ENCODE measurements at regions not wholly inside any gene's neighbourhood (a gene's known extent, or its start where the extent isn't known, plus 50 kb on each side); places are given as distances from the start of the nearest gene placed in this dataset.

DNA sequence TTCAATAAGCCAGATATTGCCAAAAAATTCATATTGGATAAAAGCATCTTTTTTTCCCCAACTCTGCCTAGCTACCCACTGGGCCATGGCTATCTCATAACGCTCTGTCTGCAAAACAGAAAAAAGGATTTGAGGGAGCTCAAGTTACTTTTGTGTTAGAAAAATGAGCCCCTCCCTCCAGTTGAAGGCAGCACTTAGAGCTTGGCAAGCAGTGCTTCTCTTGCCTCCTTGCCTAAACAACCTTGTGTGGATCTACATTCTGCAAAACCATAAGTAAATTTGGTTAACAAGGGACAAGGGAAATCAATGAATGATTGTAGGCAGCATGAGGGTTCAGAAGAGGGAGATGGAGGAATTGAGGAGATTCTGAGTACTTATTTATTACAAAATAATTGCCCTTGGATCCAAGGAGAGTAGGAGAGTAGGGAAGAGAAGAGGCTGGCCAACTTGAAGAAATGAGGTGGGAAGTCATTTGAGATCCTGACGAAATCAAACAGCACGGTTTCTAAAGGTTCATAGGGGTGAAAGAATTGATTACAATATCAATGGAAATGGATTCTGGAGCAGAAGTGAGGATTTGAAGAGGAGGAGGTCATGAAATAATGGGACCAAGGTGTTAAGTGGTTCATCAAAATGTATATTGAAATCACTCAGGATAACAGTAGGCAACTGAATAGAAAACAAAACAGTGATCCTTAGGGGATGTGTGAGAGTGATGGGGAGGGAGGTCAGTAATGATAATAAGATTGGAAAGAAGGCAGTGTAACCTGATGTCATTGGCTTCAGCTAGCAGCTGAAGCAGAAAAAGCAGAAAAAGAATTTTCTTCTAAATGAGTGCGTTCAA lies 434.8 kb upstream of the IGFBP7 start:
- DNase-seq (ENCODE audit: extremely low read depth, low read depth, low spot score), result no peak

DNA sequence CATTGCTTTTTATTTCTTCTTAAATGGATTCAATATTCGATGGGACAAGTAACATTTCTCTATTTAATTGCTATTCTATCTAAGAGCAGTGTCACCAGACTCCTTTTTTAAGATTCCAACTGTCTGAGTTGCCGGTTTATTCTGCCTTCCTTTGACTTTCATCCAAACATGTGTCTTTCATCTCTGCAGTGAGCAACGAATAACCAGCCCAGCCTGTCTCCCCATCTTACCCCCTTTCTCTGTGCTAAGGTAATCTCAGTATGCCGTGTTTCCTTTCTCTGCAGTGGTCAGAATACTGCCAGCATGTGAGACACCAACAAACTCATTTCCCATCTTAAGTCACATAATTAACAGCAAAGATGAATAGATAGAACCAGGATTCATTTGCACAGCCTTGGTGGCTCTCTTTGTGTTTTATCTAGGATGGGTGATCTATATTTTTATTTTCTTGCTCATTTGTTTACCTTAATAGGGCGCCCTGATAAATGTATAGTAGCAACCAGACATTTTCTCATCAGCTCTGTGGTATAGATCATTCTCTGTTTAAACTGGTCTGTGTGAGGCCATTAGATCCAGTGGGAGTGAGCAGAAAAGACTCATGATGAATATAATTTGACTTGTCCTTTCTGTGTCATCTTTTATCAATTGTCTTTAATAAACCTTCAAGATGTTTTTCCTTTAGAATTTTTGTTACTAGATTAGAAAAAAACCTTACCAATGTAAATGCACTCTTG lies 394.8 kb upstream of the IGFBP7 start:
- no peak for DNase-seq (ENCODE audit: extremely low read depth, low read depth, low spot score)

DNA sequence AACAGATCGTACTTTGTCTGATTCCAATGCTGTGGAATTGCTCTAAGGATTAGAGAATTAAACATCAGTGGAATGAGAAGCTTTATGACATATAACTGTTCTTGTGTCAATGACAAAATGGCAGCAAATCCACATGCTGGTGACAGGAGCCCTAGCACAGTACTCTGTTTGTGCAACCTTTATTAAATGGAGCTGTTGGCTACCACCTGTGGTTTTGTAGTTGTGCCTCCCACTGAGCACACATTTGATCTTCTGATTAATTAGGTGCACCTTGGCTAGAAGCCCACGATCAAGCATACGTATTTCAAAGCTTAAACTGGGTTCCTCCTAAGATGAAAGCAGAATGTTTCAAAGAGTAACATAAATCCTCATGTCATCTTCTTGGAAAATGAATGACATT lies 394.0 kb upstream of the IGFBP7 start:
- DNase-seq (ENCODE audit: extremely low read depth, low read depth, low spot score), result no peak

DNA sequence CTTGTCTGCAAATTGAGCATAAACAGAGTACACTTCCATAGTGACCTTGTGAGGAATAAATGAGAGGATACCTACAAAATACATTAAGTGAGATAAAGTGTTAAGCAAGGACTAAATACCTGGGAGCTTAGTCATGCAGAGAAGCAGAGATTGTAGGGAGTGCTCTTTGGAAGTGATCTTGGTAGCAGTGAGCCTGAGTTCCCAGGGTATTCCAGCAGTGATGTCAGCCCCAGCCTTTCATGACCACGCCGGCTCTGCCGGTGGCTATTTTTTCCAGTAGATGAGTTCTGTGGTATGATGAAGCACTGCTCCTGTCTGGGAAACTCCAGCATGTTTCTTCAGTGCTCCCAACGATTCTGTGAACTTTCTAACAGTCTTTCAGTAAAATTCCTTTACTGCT lies 391.5 kb upstream of the IGFBP7 start:
- DNase-seq (ENCODE audit: extremely low read depth, low read depth, low spot score), result no peak

DNA sequence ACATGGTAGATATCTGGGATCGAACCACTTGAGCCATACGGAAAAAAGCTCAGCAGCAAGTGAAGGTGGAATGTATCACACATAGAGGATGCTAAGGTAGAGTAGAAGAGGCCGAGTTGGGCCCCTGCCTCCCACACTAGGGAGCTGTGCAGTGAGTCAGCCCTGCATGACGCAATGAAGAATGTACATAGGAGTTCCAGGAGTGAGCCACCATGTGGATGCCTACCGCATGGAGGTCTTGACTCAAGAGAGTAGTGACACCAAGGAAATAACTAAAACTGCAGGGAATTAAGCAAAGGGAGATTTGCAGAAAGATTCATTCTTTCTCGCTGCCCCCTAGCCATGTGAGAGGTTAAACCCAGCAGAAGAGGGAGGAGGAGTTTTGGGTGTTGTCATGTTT lies 389.6 kb upstream of the IGFBP7 start:
- no peak for DNase-seq (ENCODE audit: extremely low read depth, low read depth, low spot score)

DNA sequence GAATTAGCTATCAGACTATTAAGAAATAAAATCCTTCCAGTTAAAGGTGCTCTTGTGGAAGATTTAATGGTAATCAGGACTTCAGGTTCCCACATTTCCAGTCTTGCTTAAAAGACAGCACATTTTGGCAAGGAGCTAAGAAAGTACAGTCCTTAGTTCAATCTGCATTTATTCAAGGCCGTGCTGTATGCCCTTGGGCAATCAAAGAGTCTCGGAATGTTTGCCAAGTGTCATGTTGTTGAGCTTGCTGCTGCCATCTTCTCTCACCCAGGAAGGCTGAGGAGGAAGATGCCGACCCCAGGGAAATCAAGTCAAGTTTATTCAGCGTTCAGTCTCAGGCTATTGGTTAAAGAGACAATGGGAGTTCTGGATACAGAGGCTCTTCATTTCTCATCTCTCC lies 388.1 kb upstream of the IGFBP7 start:
- no peak for DNase-seq (ENCODE audit: extremely low read depth, low read depth, low spot score)

DNA sequence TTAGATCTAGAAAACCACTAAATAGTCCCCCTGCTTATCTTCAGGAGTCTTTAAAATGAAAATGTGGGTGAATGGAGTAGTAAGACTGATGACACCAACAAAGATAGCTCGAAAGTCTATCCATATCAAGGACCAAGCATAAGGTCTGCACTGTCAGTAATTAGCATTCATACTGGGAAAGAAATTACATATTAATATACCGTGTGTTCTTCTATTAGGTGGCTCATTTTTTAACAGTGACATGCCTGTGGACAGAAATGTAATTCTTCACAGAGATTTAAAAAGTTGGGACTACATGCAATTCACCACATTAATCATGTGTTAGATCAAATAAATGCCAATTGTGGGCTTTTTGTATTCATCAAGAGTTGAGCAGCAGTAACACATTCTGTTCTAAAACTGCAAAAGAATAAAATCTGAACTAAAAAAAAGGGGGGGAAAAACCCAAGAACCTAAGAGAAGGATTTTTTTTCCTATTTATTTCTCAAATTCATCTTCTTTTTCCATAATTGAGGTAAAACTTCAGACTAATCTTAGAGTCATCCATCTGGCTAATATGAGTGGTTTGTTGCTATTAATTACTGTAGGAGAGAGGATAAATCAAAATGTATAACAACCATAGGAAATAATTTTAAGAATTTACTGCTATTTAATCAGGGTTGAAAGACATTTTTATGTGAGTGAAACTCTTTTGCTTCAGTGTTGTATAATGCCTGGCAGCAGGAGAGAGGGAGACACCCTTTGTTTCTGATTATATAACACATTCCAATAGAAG lies 386.7 kb upstream of the IGFBP7 start:
- DNase-seq (ENCODE audit: extremely low read depth, low read depth, low spot score), result no peak

DNA sequence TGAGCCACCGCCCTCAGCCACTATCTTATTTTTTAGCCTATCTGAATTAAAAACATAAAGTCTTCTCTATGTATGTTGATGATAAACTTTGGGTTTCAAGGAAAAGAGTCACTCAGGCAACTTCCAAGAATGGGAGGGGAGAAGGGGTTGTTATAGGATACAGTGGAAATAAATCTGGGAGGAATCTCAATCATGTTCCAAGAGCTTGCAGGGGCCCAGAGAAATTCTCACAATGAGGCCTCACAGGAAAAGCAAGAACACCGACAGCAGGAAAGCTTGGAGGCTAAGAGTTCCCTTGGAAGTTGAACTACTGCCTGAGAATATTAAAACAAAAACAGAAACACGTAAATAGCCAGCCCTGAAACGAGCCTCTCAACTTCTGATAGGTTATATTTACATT lies 384.6 kb upstream of the IGFBP7 start:
- no peak for DNase-seq (ENCODE audit: extremely low read depth, low read depth, low spot score)

DNA sequence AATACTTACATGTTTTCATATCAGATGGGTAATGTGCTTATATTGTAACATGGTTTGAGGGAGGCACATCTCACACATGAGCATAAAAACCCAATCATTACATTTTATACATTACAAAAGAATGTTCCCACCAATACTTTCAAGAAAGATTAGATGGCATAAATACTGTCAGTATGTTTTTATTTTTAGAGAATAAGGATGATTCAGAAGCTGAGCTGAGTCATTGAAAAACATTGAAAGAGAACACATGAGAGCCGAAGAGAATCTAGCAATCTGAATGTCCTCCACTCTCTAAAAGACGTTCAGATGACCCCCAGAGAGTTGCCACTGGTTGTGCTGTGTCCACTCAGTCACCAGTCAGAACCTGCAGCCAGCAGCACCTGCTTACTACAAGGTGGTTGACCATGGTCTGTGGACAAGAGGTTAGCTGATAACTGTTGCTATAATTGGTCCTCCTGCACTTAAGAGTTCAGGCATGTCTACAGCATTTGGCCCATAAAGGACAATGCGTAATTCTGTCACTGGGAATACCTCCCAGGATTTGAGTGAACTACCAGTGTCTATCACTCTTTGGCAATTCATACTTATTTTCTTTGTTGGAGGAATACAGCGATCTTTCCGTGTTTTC lies 382.2 kb upstream of the IGFBP7 start:
- no peak for DNase-seq (ENCODE audit: extremely low read depth, low read depth, low spot score)

DNA sequence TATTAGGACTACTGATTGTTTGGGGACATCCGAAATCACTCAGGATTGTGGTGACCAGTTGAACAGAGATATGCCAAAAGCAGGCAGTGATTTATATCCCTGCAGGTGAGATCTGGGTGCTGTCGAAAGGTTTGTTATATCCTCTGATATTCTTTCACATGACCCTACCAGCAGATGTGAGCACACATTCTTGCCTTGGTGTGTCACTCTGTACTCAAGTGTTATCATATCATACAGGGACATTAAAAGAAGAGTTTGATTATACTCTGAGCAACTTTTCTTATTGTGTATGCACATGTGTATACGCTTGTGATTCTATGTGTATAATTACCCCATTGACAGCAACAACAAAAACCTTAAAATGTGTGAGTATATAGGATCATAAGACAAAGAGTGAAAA lies 381.2 kb upstream of the IGFBP7 start:
- no peak for DNase-seq (ENCODE audit: extremely low read depth, low read depth, low spot score)

DNA sequence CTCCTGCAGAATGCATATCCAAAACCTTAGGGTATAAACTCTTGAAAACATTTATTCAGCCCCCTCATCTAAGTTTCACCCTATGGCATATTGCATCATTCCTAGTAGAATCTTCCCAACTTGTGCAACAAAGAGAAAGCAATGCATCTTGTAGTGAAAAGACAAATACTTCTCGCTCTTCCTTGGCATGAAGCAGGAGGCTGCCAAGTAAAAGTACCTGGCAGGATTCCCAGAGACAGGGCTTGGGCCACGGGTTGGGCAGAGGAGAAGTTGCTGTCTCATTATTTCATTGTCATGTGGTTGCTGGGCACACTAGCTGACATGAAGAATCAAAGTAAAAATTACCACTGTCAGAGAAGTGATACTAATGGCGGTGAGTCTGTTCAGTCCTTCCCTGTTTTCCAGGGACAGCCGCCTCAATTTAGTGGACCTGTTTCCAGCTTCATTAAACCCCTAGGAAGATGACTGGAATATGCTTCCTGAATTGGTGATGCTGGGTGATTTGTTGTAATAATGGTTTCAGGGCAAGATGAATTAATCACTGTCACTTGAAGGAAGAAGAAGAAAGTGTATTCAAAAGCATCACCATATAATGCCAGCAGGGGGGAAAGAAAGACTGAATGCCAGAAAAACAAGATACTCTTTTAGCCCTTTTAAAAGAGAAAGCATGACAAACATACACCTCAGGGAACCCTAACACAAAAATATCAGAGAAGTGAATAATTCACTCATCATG lies 380.5 kb upstream of the IGFBP7 start:
- no peak for DNase-seq (ENCODE audit: extremely low read depth, low read depth, low spot score)

DNA sequence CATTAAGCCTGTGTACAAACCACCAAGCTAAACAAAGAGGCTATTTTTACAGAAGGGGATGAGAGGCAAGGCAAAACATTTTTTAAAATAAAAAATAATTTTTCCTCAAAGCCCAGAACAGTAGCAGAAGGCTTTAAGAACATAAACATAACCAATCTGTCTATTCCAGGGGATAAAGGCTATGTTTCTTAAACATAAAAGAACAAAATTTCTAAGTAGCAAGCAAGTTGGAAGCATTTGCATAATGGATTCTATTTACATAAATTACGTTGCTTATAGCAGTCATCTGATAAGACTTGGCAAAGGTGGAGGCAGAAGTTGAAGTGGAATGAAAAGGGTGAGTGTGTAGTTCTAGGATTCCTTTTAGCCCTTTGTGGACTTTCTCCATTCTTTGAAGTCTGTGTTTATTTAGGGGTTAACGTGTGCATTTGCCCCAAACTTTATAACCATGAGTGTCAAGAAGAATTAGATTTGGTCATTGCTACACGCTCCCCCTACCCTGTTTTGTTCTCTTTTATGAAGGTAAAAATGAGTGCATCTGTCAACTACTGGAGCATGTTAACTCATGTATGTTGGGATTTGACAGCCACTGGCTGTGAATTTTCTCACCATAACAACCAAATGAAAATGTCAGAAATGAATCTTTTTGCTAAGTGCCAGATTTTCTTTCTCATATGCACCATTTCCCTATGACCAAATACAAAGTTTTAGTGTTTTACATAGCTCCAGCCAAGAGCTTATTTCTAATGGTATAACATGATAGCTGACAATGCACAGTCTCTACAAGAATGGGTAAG lies 378.4 kb upstream of the IGFBP7 start:
- no peak for DNase-seq (ENCODE audit: extremely low read depth, low read depth, low spot score)

DNA sequence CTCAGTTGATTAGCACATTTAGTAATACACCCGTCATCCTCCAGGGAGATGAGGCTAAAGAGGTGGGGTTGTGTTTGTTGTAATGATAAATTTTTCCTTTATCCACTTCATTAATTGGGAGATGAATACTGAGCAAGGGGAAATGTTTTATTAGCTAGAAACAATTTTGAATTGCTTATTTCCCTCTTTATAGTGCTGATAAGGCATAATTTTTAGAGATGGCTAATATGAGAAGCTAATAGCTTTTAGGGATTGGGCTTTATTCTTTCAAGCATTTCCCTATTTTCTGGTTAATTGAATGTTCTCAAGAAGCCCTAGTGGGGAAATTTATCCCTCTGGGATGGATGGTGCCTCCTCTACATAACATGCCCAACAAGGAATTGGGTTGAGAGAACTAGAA lies 365.2 kb upstream of the IGFBP7 start:
- DNase-seq (ENCODE audit: extremely low read depth, low read depth, low spot score), result no peak

DNA sequence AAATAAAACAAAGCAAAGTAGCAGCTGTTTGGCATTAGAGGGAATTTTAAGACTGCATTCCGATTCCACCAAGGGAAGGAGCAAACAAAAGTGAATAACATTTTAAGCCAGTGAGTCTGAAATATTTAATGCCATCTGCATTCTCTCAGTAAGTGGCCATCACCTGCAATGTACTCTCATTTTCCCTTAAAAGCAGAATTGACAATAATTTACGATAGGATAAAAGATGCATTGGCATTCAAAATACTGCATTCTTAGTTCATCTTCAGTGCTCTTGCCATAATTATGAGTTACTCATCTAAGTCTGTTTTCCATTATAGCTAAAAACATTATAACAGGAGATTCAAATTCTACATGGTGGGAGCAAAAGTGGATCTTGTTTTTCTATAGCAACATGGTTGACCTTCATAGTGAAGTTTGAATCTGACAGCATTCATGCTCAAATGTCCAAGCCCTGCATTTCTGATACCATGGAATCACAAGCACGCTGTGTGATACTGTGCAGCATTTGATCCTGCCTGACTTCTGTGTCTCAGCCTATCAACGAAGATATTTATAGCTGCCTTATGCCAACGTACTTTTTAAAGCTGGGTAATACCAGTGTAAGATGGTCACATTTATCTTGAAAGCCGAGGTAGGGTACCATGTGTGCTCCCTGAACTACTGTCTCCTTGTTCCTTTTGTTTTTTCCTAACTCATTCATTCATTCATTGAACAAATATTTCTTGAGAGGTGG lies 355.3 kb upstream of the IGFBP7 start:
- DNase-seq (ENCODE audit: extremely low read depth, low read depth, low spot score), result no peak

DNA sequence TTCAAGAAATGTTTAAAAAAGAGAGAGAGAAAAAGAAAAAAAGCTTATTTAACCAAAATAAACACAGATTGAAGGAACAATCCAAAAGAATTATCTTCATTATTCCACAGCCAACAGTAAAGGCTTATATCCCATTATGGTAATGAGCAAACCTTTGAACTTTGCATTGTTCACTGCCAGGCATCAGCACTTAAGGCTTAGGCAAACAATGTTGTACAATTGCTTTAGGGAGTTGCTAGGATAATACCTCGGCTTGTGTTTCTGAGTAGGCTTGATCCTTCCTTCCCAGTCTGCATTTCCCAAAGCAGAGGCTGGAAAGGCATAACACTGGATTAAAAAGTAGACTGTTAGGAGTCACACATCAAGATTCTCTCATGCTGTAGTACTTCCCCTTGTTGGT lies 352.7 kb upstream of the IGFBP7 start:
- no peak for DNase-seq (ENCODE audit: extremely low read depth, low read depth, low spot score)

DNA sequence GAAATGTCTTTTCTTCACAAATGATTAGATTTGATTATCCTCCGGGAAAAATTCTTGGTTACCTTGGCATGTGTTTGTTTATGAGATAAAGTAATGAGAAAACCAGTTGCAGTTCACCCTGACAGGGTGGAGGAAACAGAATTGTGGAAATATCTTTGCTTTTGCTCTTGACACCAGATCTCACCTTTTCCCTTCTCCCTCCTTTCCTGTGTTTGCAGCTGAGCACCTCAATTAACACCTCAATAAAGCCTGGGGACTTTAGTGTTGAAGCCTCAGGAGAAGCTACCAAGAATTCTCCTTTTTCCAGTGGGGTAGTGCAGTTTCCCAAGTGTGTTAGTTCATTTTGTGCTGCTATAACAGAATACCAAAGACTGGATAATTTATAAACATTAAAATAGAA lies 350.8 kb upstream of the IGFBP7 start:
- no peak for DNase-seq (ENCODE audit: extremely low read depth, low read depth, low spot score)

DNA sequence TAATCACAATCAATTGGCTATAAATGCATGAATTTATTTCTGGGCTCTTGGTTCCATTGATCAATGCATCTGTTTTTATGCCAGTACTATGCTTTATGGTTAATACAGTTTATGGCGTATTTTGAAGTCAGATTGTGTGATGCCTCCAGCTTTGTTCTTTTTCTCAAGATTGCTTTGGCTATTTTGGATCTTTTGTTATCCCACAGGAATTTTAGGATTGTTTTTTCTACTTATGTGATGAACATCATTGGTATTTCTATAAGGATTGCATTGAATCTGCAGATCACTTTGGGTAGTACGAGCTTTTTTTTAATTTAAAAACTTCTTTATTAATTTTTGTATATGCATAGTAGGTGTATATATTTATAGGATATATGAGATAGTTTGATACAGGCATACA lies 338.7 kb upstream of the IGFBP7 start:
- DNase-seq (ENCODE audit: extremely low read depth, low read depth, low spot score), result no peak

DNA sequence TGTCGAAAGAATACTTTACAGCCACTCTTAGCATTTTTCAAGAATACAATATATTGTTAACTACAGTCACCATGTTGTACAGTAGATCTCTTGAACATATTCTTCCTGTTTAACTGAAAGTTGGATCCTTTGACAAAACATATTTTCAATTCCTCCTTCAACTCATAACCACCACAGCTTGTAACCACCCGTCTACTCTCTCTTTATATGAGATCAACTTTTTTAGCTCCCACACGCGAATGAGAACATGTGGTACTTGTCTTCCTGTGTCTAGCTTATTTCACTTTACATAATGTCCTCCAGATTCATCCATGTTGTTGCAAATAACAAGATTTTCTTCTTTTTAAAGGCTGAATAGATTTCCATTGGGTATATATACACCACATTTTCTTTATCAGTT lies 338.3 kb upstream of the IGFBP7 start:
- no peak for DNase-seq (ENCODE audit: extremely low read depth, low read depth, low spot score)

DNA sequence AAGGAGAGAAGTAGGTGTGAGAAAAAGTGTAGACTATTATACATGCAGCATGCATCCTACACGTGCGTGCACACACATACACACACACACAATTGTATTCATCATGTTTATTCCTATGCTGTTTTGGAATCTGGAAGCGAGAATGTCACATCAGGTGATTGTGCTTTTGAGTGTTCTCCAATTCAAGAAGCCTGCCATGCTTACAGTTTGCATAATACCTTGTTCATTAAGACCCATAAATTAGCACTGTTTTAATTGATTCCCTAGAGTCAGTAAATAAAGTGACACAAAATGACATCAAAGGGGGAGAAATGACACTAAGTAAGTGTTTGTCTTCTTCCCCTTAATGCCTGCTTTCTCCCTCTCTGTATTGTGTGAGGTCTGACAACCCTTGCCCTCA lies 336.1 kb upstream of the IGFBP7 start:
- DNase-seq (ENCODE audit: extremely low read depth, low read depth, low spot score), result no peak

Measured in glomerular endothelial cell (primary cell).